ENCODE measurements at regions not wholly inside any gene's neighbourhood (a gene's known extent, or its start where the extent isn't known, plus 50 kb on each side); places are given as distances from the start of the nearest gene placed in this dataset.

DNA sequence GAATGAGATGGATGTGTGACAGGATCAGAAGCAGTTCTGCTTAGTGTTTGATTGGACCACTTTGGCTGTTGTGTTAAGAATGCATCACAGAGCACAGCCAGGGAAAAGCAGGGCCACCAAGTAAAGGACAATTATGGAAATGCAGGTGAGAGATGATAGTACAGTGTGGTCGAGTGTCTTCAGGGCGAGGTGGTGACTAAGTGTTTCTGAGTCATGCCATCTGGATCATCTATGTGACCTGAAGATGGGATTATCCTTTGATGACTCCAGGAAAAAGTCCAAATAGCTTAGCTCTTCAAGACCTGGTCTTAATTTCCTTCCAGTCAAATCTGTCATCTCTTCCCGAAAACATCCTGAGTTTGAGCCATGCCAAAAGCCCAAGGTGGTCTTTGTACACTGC lies 523.2 kb upstream of the IGFBP3 start:
- Histone ChIP-seq H2AFZ (ENCODE audit: low read depth, low read length, poor library complexity, severe bottlenecking) (no peak overlapping the region), H3K4me3 (replicated peaks in 1 of 2; ENCODE audit: low read depth in 1 of 2, low read length in 2 of 2) (no peak overlapping the region), H3K9me3 (ENCODE audit: control insufficient read depth in 1 of 2, insufficient read depth in 1 of 2, low read depth in 1 of 2, low read length in 2 of 2) (no peaks in the 10 kb centered on the region), H3K36me3 (ENCODE audit: control insufficient read depth in 1 of 2, insufficient read depth in 2 of 2, low read length in 2 of 2) (no peaks in the 10 kb centered on the region), H3K4me2 (ENCODE audit: low read length) (peak overlapping the region; percentile 13), H3K9me2 (ENCODE audit: insufficient read depth) (no peaks in the 10 kb centered on the region), H3K79me2 (ENCODE audit: insufficient read depth, low read length) (no peaks in the 10 kb centered on the region), H3K27ac (ENCODE audit: low read depth, low read length) (no peak overlapping the region), H3K27me3 (ENCODE audit: insufficient read depth, low read length) (no peaks in the 10 kb centered on the region), H3K9ac (ENCODE audit: low read length) (no peak overlapping the region), H3K4me1 (ENCODE audit: control insufficient read depth in 1 of 2, insufficient read depth in 2 of 2, low read length in 2 of 2) (peaks cover 0 to 9% of the 10 kb centered on the region in 2 experiments; a peak in 2 of 4 replicates), H4K20me1 (ENCODE audit: insufficient read depth) (no peaks in the 10 kb centered on the region)
- ChIA-PET CTCF (no interaction called here), POLR2A (no interaction called here), RAD21 (ENCODE audit: low non-redundant PET in 1 of 2, low total read pairs in 2 of 2, uncharacterized antibody in 2 of 2, unreplicated experiment in 2 of 2) (no interaction called here)
- BruUV-seq (replicated peaks), result no TSS peak
- DNase-seq (ENCODE audit: low read depth, low spot score) (peak; percentile 1), ATAC-seq (peak; percentile 72)
- intact Hi-C loops (cut with micrococcal nuclease), result no loop called here
- TF ChIP-seq FOSL1 (IDR thresholded peaks at IDR 0.05; ENCODE audit: low read depth) (peak; percentile 35; the same call in 1 of the 2 replicates), JUND (IDR thresholded peaks at IDR 0.05) (peak; percentile 33; the same call in 1 of the 2 replicates)
- TF ChIP-seq, protein P1, sequence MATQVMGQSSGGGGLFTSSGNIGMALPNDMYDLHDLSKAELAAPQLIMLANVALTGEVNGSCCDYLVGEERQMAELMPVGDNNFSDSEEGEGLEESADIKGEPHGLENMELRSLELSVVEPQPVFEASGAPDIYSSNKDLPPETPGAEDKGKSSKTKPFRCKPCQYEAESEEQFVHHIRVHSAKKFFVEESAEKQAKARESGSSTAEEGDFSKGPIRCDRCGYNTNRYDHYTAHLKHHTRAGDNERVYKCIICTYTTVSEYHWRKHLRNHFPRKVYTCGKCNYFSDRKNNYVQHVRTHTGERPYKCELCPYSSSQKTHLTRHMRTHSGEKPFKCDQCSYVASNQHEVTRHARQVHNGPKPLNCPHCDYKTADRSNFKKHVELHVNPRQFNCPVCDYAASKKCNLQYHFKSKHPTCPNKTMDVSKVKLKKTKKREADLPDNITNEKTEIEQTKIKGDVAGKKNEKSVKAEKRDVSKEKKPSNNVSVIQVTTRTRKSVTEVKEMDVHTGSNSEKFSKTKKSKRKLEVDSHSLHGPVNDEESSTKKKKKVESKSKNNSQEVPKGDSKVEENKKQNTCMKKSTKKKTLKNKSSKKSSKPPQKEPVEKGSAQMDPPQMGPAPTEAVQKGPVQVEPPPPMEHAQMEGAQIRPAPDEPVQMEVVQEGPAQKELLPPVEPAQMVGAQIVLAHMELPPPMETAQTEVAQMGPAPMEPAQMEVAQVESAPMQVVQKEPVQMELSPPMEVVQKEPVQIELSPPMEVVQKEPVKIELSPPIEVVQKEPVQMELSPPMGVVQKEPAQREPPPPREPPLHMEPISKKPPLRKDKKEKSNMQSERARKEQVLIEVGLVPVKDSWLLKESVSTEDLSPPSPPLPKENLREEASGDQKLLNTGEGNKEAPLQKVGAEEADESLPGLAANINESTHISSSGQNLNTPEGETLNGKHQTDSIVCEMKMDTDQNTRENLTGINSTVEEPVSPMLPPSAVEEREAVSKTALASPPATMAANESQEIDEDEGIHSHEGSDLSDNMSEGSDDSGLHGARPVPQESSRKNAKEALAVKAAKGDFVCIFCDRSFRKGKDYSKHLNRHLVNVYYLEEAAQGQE (IDR thresholded peaks at IDR 0.05; ENCODE audit: low read depth), result no peak

DNA sequence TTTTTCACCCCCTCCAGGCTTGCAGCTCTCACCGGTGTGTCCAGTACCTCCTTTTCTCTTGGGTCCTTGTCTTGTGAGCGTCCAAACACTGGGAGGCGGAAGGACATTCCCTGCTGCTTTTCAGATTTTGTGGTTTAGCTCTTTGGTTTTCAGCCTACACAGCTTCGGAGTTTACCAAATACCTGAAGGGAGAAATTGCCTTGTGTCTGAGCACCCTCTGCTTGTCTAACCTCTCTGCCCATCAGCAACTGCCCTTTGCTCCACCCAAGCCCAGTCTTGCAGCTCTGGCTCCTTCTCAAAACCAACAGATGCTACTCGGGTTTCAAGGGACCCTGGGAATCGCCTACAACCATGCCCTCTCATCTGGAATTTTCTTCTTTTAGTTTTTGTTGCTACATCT lies 519.1 kb upstream of the IGFBP3 start:
- Histone ChIP-seq H3K27me3 (ENCODE audit: insufficient read depth, low read length) (no peaks in the 10 kb centered on the region), H3K4me2 (ENCODE audit: low read length) (no peak overlapping the region), H3K9me3 (ENCODE audit: control insufficient read depth in 1 of 2, insufficient read depth in 1 of 2, low read depth in 1 of 2, low read length in 2 of 2) (no peaks in the 10 kb centered on the region; a peak in 2 of 4 replicates), H3K36me3 (ENCODE audit: control insufficient read depth in 1 of 2, insufficient read depth in 2 of 2, low read length in 2 of 2) (no peaks in the 10 kb centered on the region), H3K4me3 (replicated peaks in 1 of 2; ENCODE audit: low read depth in 1 of 2, low read length in 2 of 2) (no peak overlapping the region), H3K9ac (ENCODE audit: low read length) (no peak overlapping the region), H3K9me2 (ENCODE audit: insufficient read depth) (no peaks in the 10 kb centered on the region), H4K20me1 (ENCODE audit: insufficient read depth) (no peaks in the 10 kb centered on the region), H2AFZ (ENCODE audit: low read depth, low read length, poor library complexity, severe bottlenecking) (no peak overlapping the region), H3K27ac (ENCODE audit: low read depth, low read length) (no peak overlapping the region), H3K79me2 (ENCODE audit: insufficient read depth, low read length) (no peaks in the 10 kb centered on the region), H3K4me1 (ENCODE audit: control insufficient read depth in 1 of 2, insufficient read depth in 2 of 2, low read length in 2 of 2) (peaks cover 0 to 9% of the 10 kb centered on the region in 2 experiments; a peak in 2 of 4 replicates)
- ChIA-PET RAD21 (ENCODE audit: low non-redundant PET in 1 of 2, low total read pairs in 2 of 2, uncharacterized antibody in 2 of 2, unreplicated experiment in 2 of 2) (no interaction called here), CTCF (no interaction called here), POLR2A (no interaction called here)
- ATAC-seq (no peak), DNase-seq (ENCODE audit: low read depth, low spot score) (no peak)
- no TSS peak for BruUV-seq (replicated peaks)
- intact Hi-C loops (cut with micrococcal nuclease), result no loop called here
- TF ChIP-seq, protein P1 (IDR thresholded peaks at IDR 0.05; ENCODE audit: low read depth), result no peak
- TF ChIP-seq POLR2AphosphoS5 (IDR thresholded peaks at IDR 0.05; ENCODE audit: low read depth, low read length), result no peak
- TF ChIP-seq TCF7L2 (IDR thresholded peaks at IDR 0.05; ENCODE audit: borderline replicate concordance, extremely low read depth, insufficient read depth, insufficient read length), result no peak
- no peak for TF ChIP-seq JUND (IDR thresholded peaks at IDR 0.05)
- no peak for TF ChIP-seq ELF1 (IDR thresholded peaks at IDR 0.05; ENCODE audit: borderline replicate concordance, low read depth)
- no peak for TF ChIP-seq YY1 (IDR thresholded peaks at IDR 0.05; ENCODE audit: extremely low read depth, insufficient replicate concordance, low read depth, low read length)
- TF ChIP-seq ZNF274 (IDR thresholded peaks at IDR 0.05; ENCODE audit: low read depth, low read length), result no peak
- no peak for TF ChIP-seq CEBPB (IDR thresholded peaks at IDR 0.05; ENCODE audit: low read depth)
- TF ChIP-seq EZH2 (IDR thresholded peaks at IDR 0.05), result no peak
